GM21576 (cell line): ENCODE measurements at regions not wholly inside any gene's neighbourhood (a gene's known extent, or its start where the extent isn't known, plus 50 kb on each side); places are given as distances from the start of the nearest gene placed in this dataset.
A peak's percentile ranks its signal among the peaks of the same experiment; 100 is the strongest.
"Not testable (repeated sequence)": the region's sequence is repeated elsewhere in the genome, so short reads cannot be mapped to it uniquely, and the experiment has no call there.

Experiments
- ATAC-seq: cut with Tn5 transposase; IDR thresholded peaks from one replicate; pipeline ENCODE4 v1.9.1; 2021; ENCODE audit warnings: mild to moderate bottlenecking, moderate library complexity; ENCODE audit not compliant: unreplicated experiment

DNA sequence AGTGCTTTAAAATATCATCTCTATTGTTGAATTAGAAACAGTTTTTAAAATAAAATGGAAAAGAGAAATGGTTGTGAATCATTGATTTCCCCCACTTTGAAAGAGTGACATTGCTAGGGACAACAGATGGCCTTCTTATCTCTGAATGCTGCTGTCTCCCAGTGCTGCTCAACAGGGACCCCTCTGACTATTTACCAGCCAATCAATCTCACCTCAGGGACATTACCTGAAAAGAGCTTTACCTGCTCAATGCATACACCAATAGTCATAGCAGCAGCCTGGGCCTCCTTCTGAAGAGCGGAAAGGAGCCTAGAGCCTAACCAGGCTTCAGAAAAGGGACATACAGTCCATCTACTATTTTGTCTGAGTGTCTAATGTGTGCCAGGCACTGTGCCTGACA is 162.8 kb downstream of the CGGBP1 start:
- ATAC-seq: no peak

DNA sequence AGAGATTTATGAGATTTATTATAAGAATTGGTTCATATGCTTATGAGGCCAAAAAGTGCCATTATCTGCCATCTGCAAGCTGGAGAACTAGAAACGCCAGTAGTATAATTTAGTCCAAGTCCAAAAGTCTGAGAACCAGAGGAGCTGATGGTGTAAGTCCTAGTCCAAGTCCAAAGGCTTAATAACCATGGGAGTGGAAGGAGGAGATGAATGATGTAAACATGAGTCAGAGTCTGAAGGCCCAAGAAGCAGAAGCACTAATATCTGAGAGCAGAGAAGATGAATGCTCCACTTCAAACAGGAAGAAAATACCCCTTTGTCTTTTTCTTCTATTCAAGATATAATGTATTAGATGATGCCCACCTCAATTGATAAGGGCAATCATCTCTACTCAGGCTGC is 185.7 kb downstream of the CGGBP1 start:
- ATAC-seq: no peak

DNA sequence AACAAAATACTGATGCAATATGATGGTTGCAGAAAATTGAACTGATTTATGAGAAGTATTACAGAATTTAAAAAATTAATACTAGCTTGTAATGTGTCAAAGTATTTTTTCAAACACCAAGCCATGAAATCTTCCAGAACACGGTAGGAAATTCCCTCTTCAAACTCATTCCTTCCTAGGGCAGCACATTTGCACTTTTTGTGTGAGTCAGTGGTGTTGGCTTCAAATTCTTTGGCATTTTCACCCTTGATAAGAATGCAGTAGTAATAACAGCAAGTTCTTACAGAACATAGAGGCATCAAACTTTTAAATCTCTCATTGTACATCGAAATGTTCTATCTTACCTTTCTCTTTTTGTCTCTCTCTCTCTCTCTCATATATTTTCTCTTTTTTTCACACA is 191.8 kb downstream of the CGGBP1 start:
- ATAC-seq: no peak

DNA sequence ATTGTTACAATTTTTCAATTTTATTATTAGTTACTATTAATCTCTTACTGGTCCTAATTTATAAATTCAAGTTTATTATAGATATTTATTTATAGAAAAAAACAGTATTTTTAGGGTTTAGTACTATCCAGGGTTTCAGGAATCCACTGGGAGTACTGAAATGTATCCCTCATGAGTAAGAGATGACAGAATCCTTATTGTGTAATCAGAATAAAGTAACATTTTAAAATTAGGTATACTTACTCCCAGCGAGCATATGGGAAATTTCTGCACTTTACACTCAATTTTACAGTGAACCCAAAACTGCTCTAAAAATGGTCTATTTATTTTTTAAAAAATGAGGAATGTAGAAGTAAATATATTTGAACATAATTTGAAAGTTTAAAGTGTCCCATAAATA is 202.7 kb downstream of the CGGBP1 start:
- ATAC-seq: no peak

GRCh38 chr3:87855616-87856015 is 203.2 kb downstream of the CGGBP1 start:
- no peak for ATAC-seq

- ATAC-seq: no peak
Observed at GRCh38 chr3:87855211-87855610, 203.6 kb downstream of the CGGBP1 start.

- no peak for ATAC-seq
Observed at GRCh38 chr3:87848003-87848402, 210.8 kb downstream of the CGGBP1 start.

GRCh38 chr3:87837076-87837475 is 221.7 kb downstream of the CGGBP1 start:
- ATAC-seq: no peak

GRCh38 chr3:87836026-87836425 is 222.8 kb downstream of the CGGBP1 start:
- ATAC-seq: no peak

- no peak for ATAC-seq
Observed at GRCh38 chr3:87835236-87835635, 223.6 kb downstream of the CGGBP1 start.

DNA sequence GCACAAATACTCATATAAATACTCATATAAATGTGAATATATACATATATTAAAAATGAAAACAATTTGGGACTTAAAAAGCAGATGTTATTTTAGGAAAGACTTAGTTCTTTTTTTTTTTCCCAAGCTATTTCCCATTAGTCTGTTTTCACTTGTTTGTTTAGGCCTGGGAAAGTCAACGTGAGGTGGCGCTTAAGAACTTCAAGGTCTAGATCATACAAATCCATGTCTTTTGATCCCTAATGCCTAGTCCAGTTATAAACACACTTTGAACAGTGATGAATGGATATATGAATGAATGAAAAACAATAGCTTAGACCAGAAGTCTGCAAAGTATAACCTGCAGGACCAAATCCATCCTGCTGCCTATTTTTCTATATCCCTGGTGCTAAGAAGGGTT is 224.5 kb downstream of the CGGBP1 start:
- ATAC-seq: no peak

DNA sequence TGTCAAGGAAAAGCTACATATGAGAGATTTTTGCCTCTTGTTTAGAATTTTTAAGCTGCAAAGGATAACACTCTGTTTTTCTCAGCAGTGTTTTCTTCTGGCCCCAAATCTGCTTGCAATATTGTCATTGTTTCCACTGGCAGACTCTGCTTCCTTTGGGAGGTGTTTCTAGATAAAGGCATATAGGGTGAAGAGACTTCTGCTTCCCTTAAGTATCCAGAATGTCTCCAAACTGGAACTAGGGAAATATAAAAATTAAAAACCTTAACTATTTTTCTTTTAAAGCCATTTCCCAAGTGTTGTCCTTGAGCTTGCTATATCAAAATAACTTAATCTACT is 225.8 kb downstream of the CGGBP1 start:
- no peak for ATAC-seq

GRCh38 chr3:87828046-87828445 is 230.8 kb downstream of the CGGBP1 start:
- no peak for ATAC-seq

- no peak for ATAC-seq
Observed at GRCh38 chr3:87822563-87822962, 236.2 kb downstream of the CGGBP1 start.

DNA sequence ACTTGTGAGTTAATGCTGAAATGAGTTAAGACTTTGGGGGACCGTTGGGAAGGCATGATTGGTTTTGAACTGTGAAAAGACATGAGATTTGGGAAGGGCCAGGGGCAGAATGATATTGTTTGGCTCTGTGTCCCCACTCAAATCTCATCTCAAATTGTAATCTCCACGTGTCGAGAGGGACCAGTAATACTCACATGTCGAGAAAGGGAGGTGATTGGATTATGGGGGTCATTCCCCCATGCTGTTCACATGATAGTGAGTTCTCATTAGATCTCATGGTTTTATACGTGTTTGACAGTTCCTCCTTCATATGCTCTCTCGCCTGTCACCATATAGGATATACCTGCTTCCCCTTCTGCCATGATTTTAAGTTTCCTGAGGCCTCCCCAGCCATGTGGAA is 245.3 kb downstream of the CGGBP1 start:
- ATAC-seq: not testable (repeated sequence)

GRCh38 chr3:87811953-87812352 is 246.9 kb downstream of the CGGBP1 start:
- no peak for ATAC-seq

GRCh38 chr3:87810452-87811016 is 248.3 kb downstream of the CGGBP1 start:
- ATAC-seq: no peak

DNA sequence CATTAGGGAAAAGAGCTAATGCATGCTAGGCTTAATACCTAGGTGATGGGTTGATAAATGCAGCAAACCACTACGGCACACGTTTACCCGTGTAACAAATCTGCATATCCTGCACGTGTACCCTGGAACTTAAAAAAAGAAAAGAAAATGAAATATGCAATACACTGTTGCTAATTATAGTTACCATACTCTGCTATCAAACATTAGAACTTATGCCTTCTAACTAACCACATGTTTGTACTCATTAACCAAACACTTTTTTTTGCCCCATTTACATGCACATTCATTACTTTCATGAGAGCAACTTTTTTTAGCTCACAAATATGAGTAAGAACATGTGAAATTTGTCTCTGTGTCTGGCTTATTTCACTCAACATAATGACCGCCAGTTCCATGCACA is 253.1 kb downstream of the CGGBP1 start:
- peak; percentile 76 for ATAC-seq

DNA sequence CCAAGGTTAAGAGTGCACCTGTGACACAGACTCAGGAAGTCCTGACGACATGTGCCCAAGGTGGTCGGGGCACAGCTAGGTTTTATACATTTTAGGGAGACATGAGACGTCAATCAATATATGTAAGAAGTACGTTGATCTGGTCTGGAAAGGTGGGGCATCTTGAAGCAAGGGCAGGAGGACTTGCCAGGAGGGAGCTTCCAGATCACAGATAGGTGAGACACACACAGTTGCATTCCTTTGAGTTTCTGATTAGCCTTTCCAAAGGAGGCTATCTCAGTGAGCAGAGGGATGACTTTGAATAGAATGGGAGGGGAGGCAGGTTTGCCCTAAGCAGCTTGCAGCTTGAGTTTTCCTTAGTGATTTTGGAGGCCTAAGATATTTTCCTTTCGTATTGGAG is 257.4 kb downstream of the CGGBP1 start:
- no peak for ATAC-seq

DNA sequence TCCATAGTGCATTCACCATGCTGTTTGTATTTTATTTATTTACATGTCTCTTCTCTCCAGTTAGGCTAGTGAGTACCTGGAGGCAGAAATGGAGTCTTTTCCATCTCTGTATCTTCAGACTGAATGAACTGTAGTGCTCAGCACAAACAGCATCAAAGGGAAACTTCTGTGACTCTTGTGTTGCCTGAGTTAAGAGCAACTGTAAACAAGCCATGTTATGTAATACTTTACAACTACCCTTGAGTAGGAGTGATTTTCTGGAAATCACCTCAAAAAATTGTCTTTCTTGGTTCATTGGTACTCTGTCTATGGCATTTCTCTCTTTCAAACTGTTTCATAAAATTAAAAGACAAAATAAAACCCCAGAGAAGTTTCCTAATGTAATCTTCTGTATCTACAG is 258.3 kb downstream of the CGGBP1 start:
- ATAC-seq: no peak

- no peak for ATAC-seq
Observed at GRCh38 chr3:87798567-87798947, 260.2 kb downstream of the CGGBP1 start.

GRCh38 chr3:87797872-87798566 is 260.8 kb downstream of the CGGBP1 start:
- ATAC-seq: no peak

DNA sequence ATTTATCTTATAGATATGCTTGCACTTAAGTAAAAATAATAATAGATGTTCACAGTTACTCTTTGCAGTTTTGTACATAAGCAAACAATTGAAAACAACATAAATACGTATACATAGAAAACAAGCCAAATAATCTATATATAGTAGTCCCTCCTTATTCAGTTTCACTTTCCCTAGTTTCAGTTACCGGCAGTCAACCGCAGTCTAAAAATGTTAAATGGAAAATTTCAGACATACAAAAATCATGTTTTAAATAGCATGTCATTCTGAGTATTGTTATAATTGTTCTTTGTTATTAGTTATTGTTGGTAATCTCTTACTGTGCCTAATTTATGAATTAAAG is 262.0 kb downstream of the CGGBP1 start:
- no peak for ATAC-seq
